GM18907 (cell line): ENCODE measurements at regions not wholly inside any gene's neighbourhood (a gene's known extent, or its start where the extent isn't known, plus 50 kb on each side); places are given as distances from the start of the nearest gene placed in this dataset.
"Not testable (repeated sequence)": the region's sequence is repeated elsewhere in the genome, so short reads cannot be mapped to it uniquely, and the experiment has no call there.

ENCODE experiments used
- ATAC-seq: cut with Tn5 transposase; IDR thresholded peaks from one replicate; pipeline ENCODE4 v1.9.1; 2021; ENCODE audit warnings: mild to moderate bottlenecking, moderate library complexity; ENCODE audit not compliant: unreplicated experiment

DNA sequence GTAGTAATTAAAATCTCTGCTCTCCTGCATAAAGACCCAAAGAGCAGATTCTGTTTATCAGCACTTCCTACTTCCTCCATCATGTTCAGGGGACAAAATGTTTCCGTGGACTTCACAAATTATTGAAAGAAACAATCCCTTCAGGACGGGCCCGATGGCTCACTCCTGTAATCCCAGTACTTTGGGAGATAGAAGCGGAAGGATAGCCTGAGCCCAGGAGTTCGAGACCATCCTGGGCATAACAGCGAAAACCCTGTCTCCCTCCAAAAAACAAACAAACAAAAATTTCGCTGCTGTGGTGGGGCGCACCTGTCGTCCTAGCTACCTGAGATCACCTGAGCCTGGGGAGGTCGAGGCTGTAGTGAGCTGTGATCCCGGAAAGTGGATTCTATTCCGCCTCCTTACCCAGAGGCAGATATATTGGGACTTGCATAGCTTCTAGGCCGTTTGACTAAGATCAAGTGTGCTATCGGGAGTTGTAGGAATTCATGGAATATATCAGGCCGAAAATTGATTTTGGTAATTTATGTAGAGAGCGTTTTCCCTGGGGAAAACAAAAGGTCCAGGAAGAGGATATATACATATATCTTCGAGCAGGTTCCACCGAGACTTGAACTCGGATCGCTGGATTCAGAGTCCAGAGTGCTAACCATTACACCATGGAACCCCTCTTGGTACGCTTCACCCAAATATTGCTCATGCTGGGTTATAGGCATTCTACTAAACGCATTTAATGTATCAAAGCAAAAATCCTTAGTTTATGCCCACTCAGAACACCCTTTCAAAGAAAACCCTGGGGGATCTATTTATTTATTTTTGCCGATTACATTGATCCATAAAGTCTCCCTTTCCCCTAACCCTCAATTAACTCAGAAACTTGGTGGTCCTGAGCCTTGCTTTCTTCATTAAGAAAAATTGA, 74.5 kb upstream of the ZNF184 start:
- no peak for ATAC-seq

DNA sequence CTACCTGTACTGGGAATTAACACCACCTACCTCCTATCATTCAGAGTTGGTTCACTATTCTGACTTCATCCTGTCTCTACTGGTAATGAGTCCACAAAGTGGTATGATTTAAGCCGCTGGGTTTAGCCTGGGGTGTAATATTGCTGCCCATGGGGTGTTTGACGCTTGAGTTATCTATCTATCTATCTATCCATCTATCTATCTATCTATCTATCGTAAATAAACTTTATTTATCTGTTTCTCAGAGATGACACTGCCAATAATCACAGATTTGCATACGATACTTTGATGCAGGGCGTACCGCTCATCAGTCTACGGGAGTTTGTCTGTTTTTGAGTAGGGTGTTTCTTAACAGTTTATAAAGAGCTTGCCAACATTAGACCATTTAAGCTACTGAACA, 73.6 kb upstream of the ZNF184 start:
- ATAC-seq: no peak

DNA sequence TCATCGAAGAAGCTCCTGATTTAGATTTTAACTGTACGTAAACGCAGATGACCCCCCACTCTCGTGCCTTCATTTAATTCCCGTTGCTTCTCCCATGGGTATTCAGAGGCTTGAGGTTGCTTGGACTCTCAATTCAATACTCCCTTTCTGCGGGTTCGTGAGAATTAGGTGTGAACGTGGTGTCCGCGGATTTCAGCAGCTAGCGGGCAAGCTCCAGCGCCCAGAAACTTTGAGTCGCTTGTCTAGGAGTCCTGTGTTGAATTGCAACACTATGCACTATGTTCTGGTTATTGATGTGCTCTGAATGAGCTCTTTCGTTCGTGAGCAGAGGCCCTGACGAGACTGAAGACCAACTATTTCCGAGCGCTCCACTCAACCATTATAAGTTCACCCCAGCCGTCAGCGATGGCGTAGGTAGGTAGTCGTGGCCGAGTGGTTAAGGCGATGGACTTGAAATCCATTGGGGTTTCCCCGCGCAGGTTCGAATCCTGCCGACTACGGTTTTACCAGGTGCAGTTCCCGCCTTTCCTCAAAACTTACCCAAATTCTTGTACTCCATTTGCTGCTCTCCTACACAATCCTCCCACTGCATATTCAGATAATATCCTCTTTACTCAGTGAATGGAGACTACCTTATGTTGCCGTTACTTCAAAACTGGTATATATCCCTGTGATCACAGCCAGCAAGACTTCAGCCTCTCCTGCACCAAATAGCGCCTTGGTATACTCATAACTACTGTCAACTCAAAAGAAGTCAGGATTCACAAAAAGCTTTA, 72.6 kb upstream of the ZNF184 start:
- peak; percentile 52 for ATAC-seq

DNA sequence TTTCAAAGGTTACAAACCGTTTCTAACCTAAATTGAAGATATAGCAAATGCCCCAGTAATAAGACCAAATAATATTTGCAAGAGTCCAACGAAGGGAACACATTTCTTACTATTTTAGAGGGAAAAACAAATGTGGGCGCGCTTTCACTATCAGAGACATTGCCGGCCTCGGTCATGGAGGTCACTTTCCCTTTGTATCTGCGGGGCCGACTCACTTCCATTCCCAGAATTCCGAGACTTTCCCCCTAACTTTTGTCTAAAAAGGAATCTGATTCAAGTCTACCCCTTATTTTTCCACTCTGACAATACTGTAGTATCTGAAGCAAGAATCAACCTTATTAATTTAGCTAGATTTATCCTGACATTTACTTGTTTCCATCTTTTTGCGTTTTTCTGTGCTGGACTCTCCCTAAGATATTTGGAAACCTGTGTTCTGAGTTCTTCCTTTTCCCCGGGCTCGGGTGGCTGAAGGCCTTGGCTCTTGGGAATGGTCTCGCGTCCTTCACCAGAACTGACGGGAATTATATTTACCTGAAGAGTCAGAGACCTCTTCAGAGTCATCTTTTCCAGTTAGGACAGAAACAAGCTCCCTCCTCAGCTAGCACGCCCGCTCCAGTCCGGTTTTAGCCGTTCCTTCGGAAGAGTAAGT, 71.8 kb upstream of the ZNF184 start:
- ATAC-seq: no peak

DNA sequence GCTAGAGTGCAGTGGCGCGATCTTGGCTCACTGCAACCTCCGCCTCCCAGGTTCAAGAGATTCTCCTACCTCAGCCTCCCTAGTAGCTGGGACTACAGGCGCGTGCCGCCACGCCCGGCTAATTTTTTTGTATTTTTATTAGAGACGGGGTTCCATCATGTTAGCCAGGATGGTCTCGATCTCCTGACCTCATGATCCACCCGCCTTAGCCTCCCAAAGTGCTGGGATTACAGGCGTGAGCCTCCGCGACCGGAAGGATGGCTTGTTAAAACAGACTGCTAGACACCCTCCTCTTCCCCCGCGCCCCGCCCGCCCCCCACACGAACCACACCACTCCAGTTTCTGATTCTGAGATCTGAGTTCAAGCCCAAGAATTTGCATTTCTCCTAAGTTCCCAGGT, 71.2 kb upstream of the ZNF184 start:
- not testable (repeated sequence) for ATAC-seq

DNA sequence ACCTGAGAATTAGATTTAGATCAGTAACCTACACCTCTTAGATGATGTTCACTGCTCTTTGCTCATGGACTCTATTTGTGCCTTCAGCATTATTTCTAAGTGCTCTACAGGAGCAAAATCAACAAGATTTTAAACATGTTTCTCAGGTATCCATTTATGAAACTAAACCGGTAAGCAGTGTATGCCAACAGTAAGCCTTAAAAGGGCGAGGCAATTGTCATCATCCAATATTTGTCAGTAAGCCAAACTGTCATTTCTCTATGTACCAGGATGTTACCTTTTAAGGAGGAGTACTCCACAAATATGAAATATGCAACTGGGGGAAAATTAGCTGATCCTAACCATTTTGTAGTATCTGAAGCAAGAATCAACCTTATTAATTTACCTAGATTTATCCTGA, 69.6 kb upstream of the ZNF184 start:
- ATAC-seq: no peak

DNA sequence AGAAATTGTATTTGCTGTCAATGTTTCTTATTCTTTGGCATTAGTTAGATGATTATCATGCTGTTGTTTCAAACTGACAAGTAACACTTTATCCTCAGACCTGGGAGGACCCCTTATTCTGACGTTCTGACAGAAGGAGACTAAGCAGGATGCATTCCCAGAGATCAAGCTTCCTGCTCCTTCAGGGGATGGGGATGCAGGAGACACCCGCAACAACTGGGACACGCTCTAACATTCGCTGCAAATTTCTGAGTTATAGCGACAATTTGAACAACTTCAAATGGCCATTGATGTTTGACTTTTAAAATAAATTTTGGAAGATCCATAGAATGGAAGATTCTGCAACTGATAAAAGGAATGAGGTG, 69.0 kb upstream of the ZNF184 start:
- ATAC-seq: no peak

DNA sequence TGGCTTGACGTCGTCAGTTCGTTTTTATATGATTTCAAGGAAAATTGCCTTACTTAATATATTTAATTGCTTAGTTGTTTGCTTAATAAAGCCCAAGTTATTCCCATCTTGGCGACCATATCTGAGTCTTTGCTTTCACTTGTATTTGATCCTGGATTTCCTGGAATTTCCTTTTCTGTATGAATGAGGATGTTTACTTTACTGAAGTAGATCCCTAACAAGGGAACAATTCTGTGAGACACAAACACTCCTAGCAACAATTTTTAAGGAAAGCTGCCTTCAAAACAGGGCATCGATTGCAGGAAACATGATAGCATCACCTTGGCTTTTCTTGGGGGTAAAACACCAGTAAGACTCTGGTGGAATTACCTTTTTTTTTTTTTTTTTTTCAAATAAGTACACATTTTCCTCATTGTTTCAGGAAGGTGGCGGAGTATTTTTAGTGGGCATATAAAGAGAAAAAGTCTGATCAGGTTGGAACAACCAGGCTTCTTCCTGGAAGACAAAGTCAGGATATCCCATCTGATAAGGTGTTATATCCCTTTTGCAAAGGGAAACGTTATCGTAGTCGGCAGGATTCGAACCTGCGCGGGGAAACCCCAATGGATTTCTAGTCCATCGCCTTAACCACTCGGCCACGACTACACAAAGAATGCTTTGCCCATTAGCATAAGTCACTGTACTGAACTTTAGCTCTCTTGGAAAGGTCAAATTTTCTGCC, 68.5 kb upstream of the ZNF184 start:
- ATAC-seq: no peak

DNA sequence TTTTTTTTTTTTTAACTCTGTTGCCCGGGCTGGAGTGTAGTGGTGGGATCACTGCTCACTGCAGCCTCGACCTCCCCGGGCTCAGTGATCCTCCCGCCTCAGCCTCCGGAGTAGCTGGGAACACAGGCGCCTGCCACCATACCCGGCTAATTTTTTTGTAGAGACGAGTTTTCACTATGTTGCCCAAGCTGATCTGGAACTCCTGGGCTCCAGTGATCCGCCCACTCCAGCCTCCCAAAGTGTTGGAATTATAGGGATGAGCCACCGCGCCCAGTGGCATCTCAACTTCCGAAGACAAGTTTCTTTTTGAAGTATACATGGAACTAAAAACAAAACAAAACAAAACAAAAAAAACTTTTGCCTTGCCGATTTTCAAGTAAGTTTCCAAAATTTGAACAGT, 66.6 kb upstream of the ZNF184 start:
- no peak for ATAC-seq

DNA sequence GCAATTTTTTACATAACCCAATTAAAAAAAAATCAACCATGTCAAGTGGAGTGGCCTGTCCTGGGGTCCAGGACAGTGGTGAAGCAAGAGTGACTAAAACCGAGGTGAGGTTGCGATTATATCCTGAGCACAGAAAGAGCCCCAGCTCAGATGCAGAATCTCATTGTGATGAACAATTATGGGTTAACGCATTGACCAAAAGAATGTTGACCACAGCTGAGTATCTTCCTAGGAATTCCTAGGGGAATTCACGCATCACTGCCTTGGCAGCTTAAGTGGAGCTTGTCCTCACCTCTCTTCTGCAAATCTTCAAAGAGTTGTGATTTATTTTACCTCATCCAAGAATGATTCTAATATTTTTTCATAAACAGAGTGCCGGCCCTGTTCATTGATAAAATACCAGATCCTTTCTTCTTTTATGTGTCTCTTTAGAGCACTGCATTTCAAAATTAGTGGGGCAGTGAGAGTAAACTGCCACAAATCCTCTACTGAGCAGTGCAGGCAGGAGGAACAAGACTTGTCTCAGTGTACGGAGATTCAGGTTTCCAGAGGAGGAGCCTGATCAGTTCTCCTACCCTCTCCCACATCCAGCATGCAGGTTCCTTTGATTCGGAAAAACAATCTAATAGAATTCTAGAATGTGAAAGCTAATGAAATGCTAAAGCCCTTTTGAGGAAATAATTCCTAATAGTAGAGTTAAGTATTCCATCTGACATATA, 60.1 kb upstream of the ZNF184 start:
- ATAC-seq: no peak

DNA sequence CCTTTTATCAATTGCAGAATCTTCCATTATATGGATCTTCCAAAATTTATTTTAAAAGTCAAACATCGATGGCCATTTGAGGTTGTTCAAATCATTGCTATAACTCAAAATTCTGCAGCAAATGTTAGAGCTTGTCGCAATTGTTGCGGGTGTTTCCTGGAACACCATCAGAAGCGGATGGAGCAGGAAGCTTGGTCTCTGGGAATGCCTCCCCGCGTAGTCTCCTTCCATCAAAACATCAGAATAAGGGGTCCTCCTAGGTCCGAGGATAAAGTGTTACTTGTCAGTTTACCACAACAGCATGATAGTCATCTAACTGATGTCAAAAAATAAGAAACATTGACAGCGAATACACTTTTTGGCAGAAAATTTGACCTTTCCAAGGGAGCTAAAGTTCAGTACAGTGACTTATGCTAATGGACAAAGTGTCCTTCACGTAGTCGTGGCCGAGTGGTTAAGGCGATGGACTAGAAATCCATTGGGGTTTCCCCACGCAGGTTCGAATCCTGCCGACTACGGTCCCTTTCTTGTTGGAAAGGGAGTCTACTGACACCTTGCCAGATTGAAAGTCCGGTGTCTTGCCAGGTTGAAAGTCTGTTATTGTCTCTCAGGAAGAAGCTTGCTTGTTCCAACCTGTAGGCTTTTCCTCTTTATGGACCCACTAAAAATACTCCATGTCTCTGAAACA, 59.0 kb upstream of the ZNF184 start:
- ATAC-seq: no peak

DNA sequence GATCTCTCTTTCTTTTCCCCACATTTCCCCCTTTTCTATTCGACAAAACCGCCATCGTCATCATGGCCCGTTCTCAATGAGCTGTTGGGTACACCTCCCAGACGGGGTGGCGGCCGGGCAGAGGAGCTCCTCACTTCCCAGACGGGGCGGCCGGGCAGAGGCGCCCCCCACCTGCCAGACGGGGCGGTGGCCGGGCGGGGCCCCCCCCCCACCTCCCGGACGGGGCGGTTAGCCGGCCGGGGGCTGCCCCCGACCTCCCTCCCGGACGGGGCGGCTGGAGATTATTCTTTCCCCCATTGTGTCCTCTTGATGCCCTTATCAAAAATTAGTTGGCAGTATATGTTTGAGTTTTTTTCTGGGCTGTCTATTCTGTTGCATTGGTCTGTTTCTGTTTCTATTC, 56.9 kb upstream of the ZNF184 start:
- ATAC-seq: not testable (repeated sequence)

DNA sequence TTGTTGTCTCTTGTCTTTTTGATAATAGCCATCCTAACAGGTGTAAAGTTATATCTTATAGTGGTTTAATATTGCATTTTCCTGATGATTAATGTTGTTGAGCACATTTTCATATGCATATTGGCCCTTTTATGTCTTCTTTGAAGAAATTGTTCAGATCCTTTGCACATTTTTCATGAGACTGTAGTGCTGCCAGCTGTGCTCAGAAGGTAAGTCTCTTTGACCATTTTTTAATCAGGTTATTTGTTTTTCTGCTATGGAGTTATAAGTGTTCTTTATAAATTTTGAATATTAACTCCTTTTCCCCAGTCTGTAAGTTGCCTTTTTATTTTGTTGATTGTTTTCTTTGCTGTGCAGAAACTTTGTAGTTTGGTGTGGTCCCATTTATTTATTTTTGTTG, 55.8 kb upstream of the ZNF184 start:
- ATAC-seq: no peak
